MG63 (cell line): ENCODE measurements at regions not wholly inside any gene's neighbourhood (a gene's known extent, or its start where the extent isn't known, plus 50 kb on each side); places are given as distances from the start of the nearest gene placed in this dataset.

Experiments
- DNase-seq: peaks from one replicate; pipeline ENCODE4 v3.0.0-alpha.2; 2020
- H3K27me3 ChIP-seq: fragments of 250-450 bp; sonication (Bioruptor Pico); 2 replicates; pipeline ENCODE4 v1.5.1; 2020; ENCODE audit warnings: mild to moderate bottlenecking, moderate library complexity
- H3K36me3 ChIP-seq: fragments of 250-450 bp; sonication (Bioruptor Pico); 2 replicates; pipeline ENCODE4 v1.5.1; 2020; ENCODE audit warnings: mild to moderate bottlenecking, moderate library complexity
- H3K4me3 ChIP-seq: fragments of 250-450 bp; sonication (Bioruptor Pico); 2 replicates; pipeline ENCODE4 v1.5.1; 2020; ENCODE audit warnings: mild to moderate bottlenecking, moderate library complexity
- H3K9me3 ChIP-seq: fragments of 250-450 bp; sonication (Bioruptor Pico); 2 replicates; pipeline ENCODE4 v1.5.1; 2020; ENCODE audit warnings: mild to moderate bottlenecking, moderate library complexity

- Histone ChIP-seq H3K4me3 (no peak overlapping the region), H3K9me3 (no peaks in the 10 kb centered on the region), H3K36me3 (no peaks in the 10 kb centered on the region), H3K27me3 (peaks cover 4% of the 10 kb centered on the region; the same call in 1 of the 2 replicates)
- no peak for DNase-seq
Measured at GRCh38 chr5:167528651-167529050, 762.8 kb upstream of the WWC1 start.

DNA sequence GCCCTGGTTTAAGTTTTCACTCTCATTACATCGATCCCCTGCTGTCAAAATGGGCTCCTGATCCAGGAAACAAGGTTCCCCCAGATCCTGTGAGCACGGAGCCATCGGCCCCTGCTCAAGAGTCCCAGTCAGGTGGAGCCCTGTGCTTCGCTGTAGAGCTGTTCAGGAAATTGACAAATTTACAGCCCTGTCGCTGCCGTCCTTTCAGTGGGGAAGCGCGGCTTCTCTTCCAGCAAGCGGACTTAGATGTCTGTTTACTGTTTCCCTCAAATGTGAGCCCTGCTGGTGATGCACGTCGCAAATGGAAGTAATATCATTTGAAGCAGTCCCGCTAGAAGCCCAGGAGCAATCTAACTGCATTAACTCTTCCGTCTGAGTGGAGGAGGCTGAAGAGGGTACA, 760.9 kb upstream of the WWC1 start:
- no peaks in the 10 kb centered on the region for H3K9me3 ChIP-seq
- no peaks in the 10 kb centered on the region for H3K36me3 ChIP-seq
- no peaks in the 10 kb centered on the region; the same call in 1 of the 2 replicates for H3K27me3 ChIP-seq
- DNase-seq: no peak
- no peak overlapping the region for H3K4me3 ChIP-seq

GRCh38 chr5:167533814-167534795, 757.3 kb upstream of the WWC1 start:
- DNase-seq: no peak
- Histone ChIP-seq H3K36me3 (no peaks in the 10 kb centered on the region), H3K4me3 (no peak overlapping the region), H3K27me3 (peaks cover 4% of the 10 kb centered on the region; the same call in 1 of the 2 replicates), H3K9me3 (no peaks in the 10 kb centered on the region)

DNA sequence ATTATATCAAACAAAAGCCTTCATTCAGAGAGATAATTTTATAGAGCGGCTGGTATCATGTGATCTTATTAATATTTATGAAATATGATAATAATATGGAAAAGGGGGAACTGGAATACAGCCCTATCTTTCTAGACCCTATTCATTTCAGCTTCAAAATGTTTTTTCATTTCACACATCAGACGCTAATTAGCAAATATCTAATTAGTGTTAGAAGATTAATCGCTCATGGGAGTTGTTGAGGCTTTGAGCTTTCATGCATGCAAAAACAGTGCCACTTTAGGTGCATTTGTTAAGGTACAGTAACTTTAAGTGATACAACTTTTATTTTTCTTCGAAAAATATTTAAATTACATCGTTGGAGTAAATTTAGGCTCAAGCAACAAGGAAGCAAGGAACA, 751.7 kb upstream of the WWC1 start:
- DNase-seq: no peak
- Histone ChIP-seq H3K27me3 (peaks cover 20% of the 10 kb centered on the region), H3K36me3 (no peaks in the 10 kb centered on the region), H3K9me3 (no peaks in the 10 kb centered on the region), H3K4me3 (no peak overlapping the region)

- Histone ChIP-seq H3K36me3 (no peaks in the 10 kb centered on the region), H3K27me3 (peaks cover 8% of the 10 kb centered on the region), H3K9me3 (no peaks in the 10 kb centered on the region), H3K4me3 (no peak overlapping the region)
- no peak for DNase-seq
Measured at GRCh38 chr5:167546270-167546669, 745.2 kb upstream of the WWC1 start.

- Histone ChIP-seq H3K4me3 (no peak overlapping the region), H3K36me3 (no peaks in the 10 kb centered on the region), H3K27me3 (peaks cover 2% of the 10 kb centered on the region; the same call in 1 of the 2 replicates), H3K9me3 (no peaks in the 10 kb centered on the region; the same call in 1 of the 2 replicates)
- no peak for DNase-seq
Measured at GRCh38 chr5:167552356-167552755, 739.1 kb upstream of the WWC1 start.

- Histone ChIP-seq H3K27me3 (no peaks in the 10 kb centered on the region), H3K36me3 (no peaks in the 10 kb centered on the region), H3K9me3 (no peaks in the 10 kb centered on the region; the same call in 1 of the 2 replicates), H3K4me3 (no peak overlapping the region)
- no peak for DNase-seq
Measured at GRCh38 chr5:167553511-167553910, 737.9 kb upstream of the WWC1 start.

GRCh38 chr5:167554564-167555290, 736.7 kb upstream of the WWC1 start:
- H3K36me3 ChIP-seq: no peaks in the 10 kb centered on the region
- peaks cover 4% of the 10 kb centered on the region; the same call in 1 of the 2 replicates for H3K27me3 ChIP-seq
- DNase-seq: no peak
- no peaks in the 10 kb centered on the region; the same call in 1 of the 2 replicates for H3K9me3 ChIP-seq
- no peak overlapping the region for H3K4me3 ChIP-seq

GRCh38 chr5:167555565-167556166, 735.8 kb upstream of the WWC1 start:
- H3K36me3 ChIP-seq: no peaks in the 10 kb centered on the region
- DNase-seq: no peak
- no peak overlapping the region for H3K4me3 ChIP-seq
- H3K9me3 ChIP-seq: no peaks in the 10 kb centered on the region; the same call in 1 of the 2 replicates
- H3K27me3 ChIP-seq: peaks cover 4% of the 10 kb centered on the region; the same call in 1 of the 2 replicates

DNA sequence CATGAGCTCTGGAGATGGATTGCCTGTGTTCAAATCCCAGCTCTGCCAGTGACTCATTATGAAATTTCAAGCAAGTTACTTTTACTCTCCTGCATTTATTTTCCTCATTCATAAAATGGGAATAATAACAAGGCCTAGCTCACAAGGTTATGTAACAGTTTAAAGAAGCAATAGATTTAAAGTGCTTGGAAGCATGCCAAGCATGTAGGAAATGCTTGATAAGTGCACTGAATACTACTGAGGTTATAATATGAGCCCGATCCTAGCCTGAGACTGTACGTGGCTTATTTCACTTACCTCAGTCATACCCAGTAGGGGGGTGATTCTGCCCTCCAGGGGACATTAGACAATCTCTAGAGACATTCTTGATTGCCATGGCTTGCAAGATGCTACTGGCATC, 734.1 kb upstream of the WWC1 start:
- no peaks in the 10 kb centered on the region; the same call in 1 of the 2 replicates for H3K9me3 ChIP-seq
- H3K36me3 ChIP-seq: no peaks in the 10 kb centered on the region
- DNase-seq: no peak
- H3K4me3 ChIP-seq: no peak overlapping the region
- H3K27me3 ChIP-seq: peaks cover 4% of the 10 kb centered on the region; the same call in 1 of the 2 replicates

DNA sequence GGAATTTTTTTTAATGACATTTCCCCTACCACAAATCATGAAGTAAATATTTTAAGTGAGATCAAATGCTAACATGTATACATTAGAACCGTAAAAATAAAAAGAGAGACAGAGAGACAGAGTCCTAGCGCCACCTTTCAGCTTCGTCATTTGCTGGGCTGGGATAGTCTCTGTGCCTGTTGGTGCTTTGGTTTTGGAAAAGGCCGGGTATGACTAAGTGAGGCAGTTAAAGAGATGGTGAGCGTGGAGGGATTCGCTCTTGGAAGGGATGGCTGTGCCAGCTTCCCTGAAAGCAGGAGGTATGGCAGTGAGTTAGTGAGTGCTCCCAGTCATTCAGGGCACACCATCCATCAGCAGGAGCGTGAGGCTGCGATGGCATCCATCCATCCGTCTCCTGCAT, 729.6 kb upstream of the WWC1 start:
- no peaks in the 10 kb centered on the region for H3K9me3 ChIP-seq
- DNase-seq: peak; percentile 9
- H3K27me3 ChIP-seq: peaks cover 4% of the 10 kb centered on the region
- H3K36me3 ChIP-seq: no peaks in the 10 kb centered on the region
- no peak overlapping the region for H3K4me3 ChIP-seq

DNA sequence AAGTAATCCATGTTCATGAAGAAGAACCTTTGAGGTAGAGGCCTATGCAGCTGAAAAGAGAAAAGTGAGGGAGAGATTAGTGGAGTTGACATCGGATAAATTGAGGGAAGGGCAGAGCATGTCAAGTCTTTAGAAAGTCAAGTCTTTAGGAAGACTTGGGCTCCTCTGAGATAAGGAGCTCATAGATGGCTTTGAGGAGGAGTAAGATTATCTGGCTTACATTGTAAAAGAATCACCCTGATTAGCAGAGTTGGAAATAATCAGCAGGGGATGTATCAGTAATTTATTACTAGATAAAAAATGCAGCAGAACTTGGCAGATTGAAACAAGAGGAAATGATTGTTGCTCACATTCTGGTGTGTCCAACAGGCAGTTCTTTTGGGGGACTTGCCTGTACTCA, 727.2 kb upstream of the WWC1 start:
- no peak overlapping the region for H3K4me3 ChIP-seq
- DNase-seq: no peak

GRCh38 chr5:167565189-167565954, 726.1 kb upstream of the WWC1 start:
- Histone ChIP-seq H3K4me3 (no peak overlapping the region), H3K27me3 (peaks cover 19% of the 10 kb centered on the region), H3K9me3 (no peaks in the 10 kb centered on the region), H3K36me3 (no peaks in the 10 kb centered on the region)
- DNase-seq: no peak

More for the DNA sequence above, 727.2 kb upstream of the WWC1 start:
- Histone ChIP-seq H3K9me3 (no peaks in the 10 kb centered on the region), H3K27me3 (peaks cover 17% of the 10 kb centered on the region), H3K36me3 (no peaks in the 10 kb centered on the region)

DNA sequence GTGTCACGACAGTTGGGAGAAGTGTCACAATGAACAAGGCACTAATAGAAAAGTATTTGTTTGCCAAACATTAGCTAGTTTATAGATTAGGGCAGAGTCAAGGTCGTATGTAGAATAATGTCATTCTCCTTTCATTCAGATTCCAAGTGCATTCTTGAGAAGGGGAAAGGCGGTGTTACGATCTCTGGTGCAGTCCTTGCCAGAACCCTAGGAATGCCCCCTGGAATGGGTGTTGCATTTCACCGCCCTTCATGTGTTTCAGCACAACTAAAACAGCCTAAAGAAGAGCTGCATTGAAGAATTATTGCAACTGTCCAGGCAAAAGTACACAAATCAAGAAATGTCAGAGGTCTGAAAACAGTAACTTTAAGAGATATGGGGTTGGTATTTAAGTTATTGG, 721.0 kb upstream of the WWC1 start:
- Histone ChIP-seq H3K9me3 (no peaks in the 10 kb centered on the region), H3K4me3 (no peak overlapping the region), H3K36me3 (no peaks in the 10 kb centered on the region), H3K27me3 (peaks cover 65% of the 10 kb centered on the region)
- DNase-seq: no peak

DNA sequence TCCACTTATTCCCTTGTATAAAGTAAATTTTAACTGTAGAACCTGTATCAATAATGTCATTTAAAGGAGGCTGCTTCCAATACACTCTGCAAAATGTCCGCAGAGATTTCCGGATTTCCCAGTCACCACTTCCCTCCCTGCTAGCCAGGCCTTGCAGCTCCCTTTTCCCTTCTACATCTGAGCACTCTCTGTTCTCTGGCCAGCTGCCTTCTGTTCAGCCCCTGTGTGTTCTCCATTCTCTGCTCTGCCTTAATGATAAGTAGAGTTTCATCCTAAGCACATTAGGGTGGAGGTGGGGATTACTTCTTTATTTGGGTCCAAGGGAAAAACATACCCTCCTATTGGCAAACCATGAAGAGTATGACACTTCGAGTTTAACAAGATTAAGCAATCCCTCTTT, 719.6 kb upstream of the WWC1 start:
- H3K27me3 ChIP-seq: peaks cover 78% of the 10 kb centered on the region
- H3K4me3 ChIP-seq: no peak overlapping the region
- no peaks in the 10 kb centered on the region for H3K36me3 ChIP-seq
- H3K9me3 ChIP-seq: no peaks in the 10 kb centered on the region
- DNase-seq: no peak
